GM21360 (cell line): ENCODE measurements at regions not wholly inside any gene's neighbourhood (a gene's known extent, or its start where the extent isn't known, plus 50 kb on each side); places are given as distances from the start of the nearest gene placed in this dataset.

Experiments
- ATAC-seq: cut with Tn5 transposase; IDR thresholded peaks from one replicate; pipeline ENCODE4 v1.9.1; 2021; ENCODE audit warnings: mild to moderate bottlenecking, moderate library complexity; ENCODE audit not compliant: unreplicated experiment

DNA sequence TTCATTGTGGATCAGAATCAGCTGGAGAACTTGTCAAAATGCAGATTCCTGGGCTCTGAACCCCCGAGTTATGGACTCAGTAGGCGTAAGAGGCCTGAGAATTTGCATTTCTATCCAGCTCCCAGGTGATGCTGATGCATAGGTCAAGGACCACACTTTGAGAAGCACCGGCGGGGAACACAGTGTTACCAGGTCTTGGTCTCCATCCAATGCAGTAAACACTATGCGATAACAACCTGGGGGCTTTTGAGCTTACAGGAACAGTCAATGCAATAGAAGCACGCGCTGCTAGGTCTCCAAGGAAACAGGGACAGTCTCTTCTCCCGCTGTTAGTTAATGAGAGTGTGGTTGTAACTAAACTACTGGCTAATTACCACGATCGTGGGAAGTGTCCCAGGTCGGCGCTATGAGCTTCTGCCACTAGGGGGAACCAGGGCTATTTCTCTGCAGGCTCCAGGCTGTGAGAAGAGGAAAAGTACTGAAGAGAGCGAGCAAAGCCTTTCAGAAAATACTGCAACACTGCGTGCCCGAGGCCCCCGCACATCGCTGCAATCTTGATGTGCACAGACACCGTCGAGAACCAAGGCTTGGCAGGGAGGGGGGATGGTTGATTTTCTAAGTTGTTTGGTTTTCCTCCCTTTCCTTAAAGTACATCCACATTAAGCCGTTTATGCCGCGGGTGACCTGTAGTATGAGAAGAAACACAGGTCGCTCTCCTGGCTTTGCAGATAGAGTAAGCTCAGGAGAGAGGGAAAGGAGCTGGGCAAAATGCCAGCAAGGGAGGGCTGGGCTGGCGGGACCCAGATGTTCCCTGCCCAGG, 52.0 kb upstream of the KCNA1 start:
- no peak for ATAC-seq

DNA sequence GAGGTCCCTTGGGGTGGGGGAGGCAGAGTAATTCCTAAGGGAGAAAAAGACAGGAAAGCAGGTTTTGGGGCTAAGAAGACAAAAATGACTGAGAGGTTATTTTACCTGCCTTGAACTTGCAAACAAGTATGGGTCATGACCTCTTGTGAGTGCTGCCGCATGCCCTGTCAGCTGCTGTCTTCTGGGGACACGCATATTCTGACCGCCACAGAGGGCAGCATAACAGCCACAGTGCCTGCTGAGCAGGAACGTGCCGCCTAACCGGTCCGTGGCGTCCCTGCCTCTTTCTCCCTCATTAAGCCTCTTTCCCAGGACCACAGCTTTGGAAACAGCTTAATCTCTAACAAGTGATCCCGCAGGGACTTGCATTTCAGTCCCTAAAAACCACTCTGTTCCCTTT, 51.3 kb upstream of the KCNA1 start:
- no peak for ATAC-seq

DNA sequence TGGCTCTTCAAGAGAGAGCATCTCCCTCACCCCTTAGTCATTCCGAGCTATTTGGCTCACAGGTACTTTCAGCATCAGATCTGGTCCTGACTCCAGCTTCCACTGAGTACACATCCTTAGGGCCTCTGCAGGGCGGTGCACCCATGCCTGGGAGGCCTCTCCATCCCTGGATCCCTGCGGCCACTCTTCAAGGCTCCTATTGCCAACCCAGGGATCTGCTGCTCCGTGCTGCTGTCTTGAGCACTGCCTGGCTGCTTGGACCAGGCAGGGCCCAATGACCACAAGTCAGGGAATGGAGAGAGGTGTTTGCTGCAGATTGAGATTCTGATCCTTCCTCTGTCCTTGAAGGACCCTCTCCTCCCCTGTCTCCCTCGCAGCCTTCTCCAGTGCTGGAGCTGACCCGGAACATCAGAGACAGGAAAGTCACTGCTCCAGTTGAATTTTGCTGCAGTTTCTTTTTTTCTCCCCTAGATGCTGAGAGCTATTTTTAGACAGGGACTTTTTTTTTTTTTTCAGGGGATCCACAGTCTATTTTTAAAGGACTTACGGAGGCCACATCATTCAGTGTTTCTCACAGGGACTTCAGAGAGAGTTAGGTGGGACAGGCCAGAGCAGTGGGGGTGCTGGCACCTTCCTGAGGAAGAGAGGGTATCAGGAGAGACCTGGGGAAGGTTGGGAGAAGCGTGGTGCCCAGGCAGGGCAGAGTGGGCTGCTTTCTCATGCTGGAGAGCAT, 50.1 kb upstream of the KCNA1 start:
- no peak for ATAC-seq
